HG02798 (cell line): ENCODE measurements at regions not wholly inside any gene's neighbourhood (a gene's known extent, or its start where the extent isn't known, plus 50 kb on each side); places are given as distances from the start of the nearest gene placed in this dataset.

ENCODE experiments used
- ATAC-seq: cut with Tn5 transposase; IDR thresholded peaks from one replicate; pipeline ENCODE4 v1.9.1; 2021; ENCODE audit warnings: mild to moderate bottlenecking; ENCODE audit not compliant: unreplicated experiment, poor library complexity

DNA sequence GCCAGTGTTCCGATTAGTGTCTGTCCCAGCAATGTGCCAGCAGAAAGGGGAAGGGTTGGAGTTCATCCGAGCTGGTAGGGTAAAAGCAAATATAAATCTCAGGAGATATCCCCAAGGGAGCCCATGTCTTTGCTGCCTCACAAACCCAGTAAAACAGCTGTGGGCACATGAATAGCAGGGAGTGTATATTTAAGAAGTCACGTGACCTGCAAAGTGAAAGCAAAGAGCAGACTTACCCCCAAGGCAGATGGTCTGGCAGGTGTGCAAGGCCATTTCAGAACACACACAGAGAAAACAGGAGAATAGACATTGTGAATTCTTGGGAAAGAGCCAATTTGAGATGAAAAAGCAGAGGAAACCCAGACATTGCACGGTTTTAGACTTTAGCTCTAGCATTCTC, 574.1 kb downstream of the TGIF2LY start:
- ATAC-seq = peak; percentile 58
